GM23338 (cell line): ENCODE measurements at regions not wholly inside any gene's neighbourhood (a gene's known extent, or its start where the extent isn't known, plus 50 kb on each side); places are given as distances from the start of the nearest gene placed in this dataset.

Source experiments
- CREB1 ChIP-seq: fragments of 250-450 bp; sonication (Bioruptor Pico); IDR thresholded peaks from 2 replicates; pipeline ENCODE4 v1.5.0; 2020; ENCODE audit warnings: low read depth, mild to moderate bottlenecking, moderate library complexity
- CTCF ChIP-seq, 2 experiments: fragments of 200-600 bp in 1 of 2; sonication (generic) in 1 of 2; conservative IDR thresholded peaks; 2 replicates each; pipeline versions ENCODE4 v1.5.1 to v1.6.1; 2016 to 2017; ENCODE audit warnings: antibody characterized with exemption in 2 of 2, low read depth in 2 of 2, mild to moderate bottlenecking in 2 of 2, moderate library complexity in 1 of 2
- ETS1 ChIP-seq: IDR thresholded peaks from 2 replicates; pipeline ENCODE4 v1.6.1; 2016; ENCODE audit warnings: antibody characterized with exemption
- EZH2 ChIP-seq: fragments of 200-600 bp; sonication (generic); IDR thresholded peaks from one replicate; pipeline ENCODE4 v1.8.0; 2017; ENCODE audit warnings: antibody characterized with exemption, mild to moderate bottlenecking, low read depth; ENCODE audit not compliant: unreplicated experiment
- EZH2phosphoT487 ChIP-seq: fragments of 200-600 bp; sonication (generic); IDR thresholded peaks from one replicate; pipeline ENCODE4 v1.8.1; 2018; ENCODE audit warnings: antibody characterized with exemption; ENCODE audit not compliant: unreplicated experiment
- JUNB ChIP-seq: IDR thresholded peaks from one replicate; pipeline ENCODE4 v1.6.1; 2016; ENCODE audit warnings: antibody characterized with exemption; ENCODE audit not compliant: unreplicated experiment
- POLR2AphosphoS5 ChIP-seq: IDR thresholded peaks from 2 replicates; pipeline ENCODE4 v1.6.1; 2016; ENCODE audit warnings: antibody characterized with exemption, low read depth
- REST ChIP-seq: IDR thresholded peaks from one replicate; pipeline ENCODE4 v1.6.1; 2018; ENCODE audit warnings: antibody characterized with exemption; ENCODE audit not compliant: unreplicated experiment
- STAT1 ChIP-seq: IDR thresholded peaks from one replicate; pipeline ENCODE4 v1.6.1; 2016; ENCODE audit warnings: antibody characterized with exemption; ENCODE audit not compliant: unreplicated experiment
- ZNF114 ChIP-seq: fragments of 250-450 bp; sonication (Bioruptor Pico); IDR thresholded peaks from 2 replicates; pipeline ENCODE4 v1.5.0; 2020; ENCODE audit warnings: mild to moderate bottlenecking, moderate library complexity

DNA sequence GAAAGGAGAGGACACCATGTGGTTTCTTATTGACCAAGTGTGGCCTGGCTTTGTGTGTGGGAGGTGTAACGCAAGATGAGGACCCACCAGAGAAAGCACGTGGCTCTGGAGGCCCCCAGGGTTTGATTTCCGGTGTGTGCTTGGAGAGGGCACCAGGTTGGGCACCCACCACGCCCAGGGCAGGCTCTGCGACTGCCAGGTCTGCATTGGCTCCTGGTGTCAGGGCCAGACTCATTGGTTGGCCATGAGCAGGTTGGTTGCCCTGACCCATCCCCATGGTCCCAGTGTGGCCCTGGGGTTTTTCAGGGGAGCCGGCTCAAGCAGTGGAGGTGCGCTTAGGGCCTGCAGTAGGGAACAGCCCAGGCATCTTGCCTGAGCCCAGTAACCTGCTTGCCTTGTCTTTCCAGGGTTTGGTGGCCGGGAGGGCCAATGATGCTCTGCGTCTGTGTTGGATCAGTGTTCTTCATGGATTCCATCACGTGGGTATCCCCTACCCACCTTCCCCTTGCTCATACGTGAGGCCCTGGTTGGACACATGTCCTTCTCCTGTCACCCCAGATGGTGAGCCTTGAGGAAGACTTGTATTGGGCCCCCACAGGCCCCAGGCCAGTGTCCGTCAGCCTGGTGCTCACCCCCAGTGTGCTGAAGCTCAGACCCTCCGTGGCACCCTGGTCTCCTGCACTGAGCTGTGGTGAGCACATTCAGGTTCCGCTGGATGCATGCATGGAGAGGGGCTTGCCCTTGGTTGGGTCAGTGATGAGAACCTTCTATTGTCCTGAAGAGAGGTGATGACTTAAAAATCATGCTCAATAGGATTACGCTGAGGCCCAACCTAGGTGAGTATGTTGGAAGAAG, 193.9 kb downstream of the UBE3A start:
- TF ChIP-seq CTCF (conservative IDR thresholded peaks at IDR 0.05; ENCODE audit: low read depth in 2 of 2) (no peak), EZH2 (no peak), CREB1 (no peak), EZH2phosphoT487 (no peak), POLR2AphosphoS5 (no peak), JUNB (no peak), REST (no peak), STAT1 (no peak), ETS1 (no peak), ZNF114 (CRISPR knock-in tag) (no peak)
